ENCODE measurements at regions not wholly inside any gene's neighbourhood (a gene's known extent, or its start where the extent isn't known, plus 50 kb on each side); places are given as distances from the start of the nearest gene placed in this dataset.

DNA sequence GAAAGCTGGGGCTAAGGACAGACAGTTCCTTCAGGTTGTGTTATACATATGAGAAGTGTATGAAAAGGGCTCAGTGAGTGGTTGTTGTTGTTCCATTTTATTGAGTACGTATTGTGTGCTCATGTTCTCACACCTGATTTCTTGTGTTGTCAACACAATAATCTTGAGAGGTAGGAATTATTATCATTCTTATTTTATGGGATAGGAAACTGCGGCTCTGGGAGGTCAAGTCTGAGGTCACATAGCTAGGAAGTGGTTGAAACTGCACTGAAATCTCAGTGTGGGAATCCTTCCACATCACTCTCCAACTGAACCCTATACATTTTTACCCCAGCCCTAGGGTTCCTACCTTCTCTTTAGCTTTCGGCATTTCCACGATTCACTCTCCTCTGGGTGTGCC lies 124.2 kb upstream of the CXCR4 start:
- H3K4me3 ChIP-seq (ENCODE audit: low read length): no peak overlapping the region
- DNase-seq (ENCODE audit: low read depth): no peak

DNA sequence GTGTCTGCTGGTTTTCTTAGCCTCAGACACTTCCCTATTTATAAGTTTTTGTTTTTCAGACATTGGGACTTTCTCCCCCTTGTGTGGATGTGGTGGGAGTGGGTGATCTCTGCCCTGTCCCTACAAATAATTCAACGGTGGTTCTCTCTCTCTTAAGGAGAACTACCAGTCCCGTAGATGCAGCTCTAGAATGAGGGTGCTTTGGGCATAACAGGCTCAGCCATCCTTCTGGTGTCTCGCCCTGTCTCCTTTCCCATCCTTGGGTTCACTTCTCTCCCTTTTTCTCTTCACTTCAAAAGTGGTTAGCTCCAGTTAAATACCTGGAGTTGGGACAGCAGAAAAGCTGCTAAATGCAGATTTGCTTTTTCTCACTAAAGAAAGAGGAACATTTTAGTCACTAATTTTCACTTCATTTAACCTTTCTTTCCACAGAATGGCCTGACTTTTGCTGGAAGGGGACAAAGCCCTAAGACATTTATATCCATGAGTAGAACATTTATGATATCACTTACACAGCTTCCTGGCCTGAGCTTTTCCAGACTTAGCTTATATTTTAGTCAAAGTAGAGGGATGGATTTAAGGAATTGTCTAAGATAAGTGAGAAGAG lies 121.2 kb upstream of the CXCR4 start:
- no peak for DNase-seq (ENCODE audit: low read depth)
- TF ChIP-seq, protein P1, sequence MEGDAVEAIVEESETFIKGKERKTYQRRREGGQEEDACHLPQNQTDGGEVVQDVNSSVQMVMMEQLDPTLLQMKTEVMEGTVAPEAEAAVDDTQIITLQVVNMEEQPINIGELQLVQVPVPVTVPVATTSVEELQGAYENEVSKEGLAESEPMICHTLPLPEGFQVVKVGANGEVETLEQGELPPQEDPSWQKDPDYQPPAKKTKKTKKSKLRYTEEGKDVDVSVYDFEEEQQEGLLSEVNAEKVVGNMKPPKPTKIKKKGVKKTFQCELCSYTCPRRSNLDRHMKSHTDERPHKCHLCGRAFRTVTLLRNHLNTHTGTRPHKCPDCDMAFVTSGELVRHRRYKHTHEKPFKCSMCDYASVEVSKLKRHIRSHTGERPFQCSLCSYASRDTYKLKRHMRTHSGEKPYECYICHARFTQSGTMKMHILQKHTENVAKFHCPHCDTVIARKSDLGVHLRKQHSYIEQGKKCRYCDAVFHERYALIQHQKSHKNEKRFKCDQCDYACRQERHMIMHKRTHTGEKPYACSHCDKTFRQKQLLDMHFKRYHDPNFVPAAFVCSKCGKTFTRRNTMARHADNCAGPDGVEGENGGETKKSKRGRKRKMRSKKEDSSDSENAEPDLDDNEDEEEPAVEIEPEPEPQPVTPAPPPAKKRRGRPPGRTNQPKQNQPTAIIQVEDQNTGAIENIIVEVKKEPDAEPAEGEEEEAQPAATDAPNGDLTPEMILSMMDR (IDR thresholded peaks at IDR 0.05; ENCODE audit: insufficient read depth, low read depth, low read length, missing control alignments): no peak
- H3K4me3 ChIP-seq (ENCODE audit: low read length): no peak overlapping the region

More for the DNA sequence above, 124.2 kb upstream of the CXCR4 start:
- TF ChIP-seq, protein P1 (IDR thresholded peaks at IDR 0.05; ENCODE audit: insufficient read depth, low read depth, low read length, missing control alignments): no peak

DNA sequence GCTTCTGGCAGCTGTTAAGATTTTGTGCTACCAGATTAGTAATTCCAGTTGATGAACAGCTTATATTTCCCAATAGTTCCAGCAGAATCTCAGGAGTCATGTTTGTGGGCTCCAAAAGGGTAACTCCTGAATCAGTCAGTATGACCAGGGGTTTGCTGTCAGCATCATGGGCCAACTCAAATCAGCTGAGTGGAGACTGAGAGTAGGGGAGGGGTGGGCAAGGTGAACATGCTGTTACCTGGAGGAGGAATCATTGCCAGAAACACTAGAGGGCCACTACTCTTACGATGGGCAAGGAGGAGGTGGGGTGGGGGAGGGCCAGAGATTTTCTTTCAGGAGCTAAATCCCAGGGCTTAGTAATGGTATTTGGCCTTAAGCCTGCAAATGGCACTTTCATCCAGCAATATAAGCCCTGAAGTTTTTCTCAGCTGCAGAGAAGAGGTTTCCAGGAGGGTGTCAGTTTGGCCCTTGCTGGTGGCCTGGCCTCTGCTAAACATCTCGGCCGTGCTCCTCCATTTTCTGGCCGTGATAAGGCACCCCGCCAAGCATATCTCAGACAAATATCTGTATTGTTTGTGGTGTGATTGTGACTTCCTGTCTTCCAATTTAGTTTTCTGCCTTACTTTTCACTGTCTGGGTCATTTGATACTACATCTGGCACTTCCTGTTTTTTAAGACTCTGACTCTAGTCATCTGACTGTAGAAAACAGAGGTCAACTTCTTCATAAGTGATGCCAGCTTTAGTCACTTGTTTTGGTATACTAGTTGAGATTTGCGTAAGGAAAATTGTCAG lies 120.5 kb upstream of the CXCR4 start:
- peak; percentile 80 for DNase-seq (ENCODE audit: low read depth)
- TF ChIP-seq, protein P1 (IDR thresholded peaks at IDR 0.05; ENCODE audit: insufficient read depth, low read depth, low read length, missing control alignments): no peak
- H3K4me3 ChIP-seq (ENCODE audit: low read length): no peak overlapping the region

DNA sequence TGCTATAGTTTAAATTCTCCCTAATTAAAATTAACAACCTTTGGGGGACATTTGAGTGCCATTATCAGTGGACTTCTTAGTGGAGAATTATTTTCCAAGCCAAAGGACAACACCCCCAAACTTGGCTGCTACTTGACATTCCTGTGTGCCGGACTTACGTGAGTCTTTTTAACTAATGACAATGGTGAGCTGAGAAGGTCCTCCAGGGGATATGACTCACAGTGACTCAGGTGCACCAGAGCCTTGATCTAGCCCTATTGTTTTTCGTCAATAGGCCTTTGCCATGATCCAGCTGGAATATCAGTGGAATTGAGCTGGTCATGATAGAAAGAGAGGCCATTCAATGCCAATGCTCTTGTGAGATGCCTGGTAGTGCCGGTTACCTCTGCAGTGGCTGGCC lies 118.1 kb upstream of the CXCR4 start:
- TF ChIP-seq, protein P1 (IDR thresholded peaks at IDR 0.05; ENCODE audit: insufficient read depth, low read depth, low read length, missing control alignments): no peak
- DNase-seq (ENCODE audit: low read depth): peak; percentile 92
- no peak overlapping the region for H3K4me3 ChIP-seq (ENCODE audit: low read length)

DNA sequence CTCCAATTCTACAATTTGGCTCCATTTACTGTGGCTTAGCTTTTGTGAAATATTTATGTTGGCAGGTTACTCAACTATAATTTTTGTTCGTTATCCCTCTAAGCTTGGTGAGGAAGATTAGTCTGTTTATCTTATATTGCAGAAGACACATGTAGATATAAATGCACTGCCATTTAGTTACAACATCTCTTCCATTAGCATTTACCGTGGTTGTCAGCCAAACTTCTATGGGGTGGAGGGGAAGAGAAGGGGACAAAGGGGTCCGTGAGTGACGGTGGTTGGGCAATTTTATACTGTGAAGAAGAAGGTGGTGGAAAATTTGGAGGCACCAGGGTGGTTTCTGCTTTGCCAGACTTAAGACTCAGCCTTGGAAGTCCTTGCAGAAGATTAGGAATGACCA lies 117.6 kb upstream of the CXCR4 start:
- TF ChIP-seq, protein P1 (IDR thresholded peaks at IDR 0.05; ENCODE audit: insufficient read depth, low read depth, low read length, missing control alignments): no peak
- no peak for DNase-seq (ENCODE audit: low read depth)
- H3K4me3 ChIP-seq (ENCODE audit: low read length): no peak overlapping the region

DNA sequence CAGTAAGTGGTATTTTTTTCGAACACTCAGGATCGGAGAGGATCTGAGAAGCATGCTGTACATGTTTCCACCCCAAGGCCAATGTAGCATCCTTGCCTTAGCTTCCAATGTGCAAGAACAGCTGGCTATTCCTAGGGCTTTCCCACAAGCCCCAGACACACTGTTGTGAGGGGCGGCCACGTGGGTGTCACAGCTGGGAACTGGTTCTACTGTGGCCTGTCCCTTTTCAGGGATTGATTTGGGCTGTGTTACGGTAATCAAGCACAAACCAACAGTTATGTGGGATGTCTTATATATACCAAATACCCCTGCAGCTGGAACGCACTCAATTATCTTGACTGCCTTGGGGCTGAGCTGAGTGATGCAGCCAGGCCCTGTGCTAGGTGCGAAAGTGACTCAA lies 116.3 kb upstream of the CXCR4 start:
- TF ChIP-seq, protein P1 (IDR thresholded peaks at IDR 0.05; ENCODE audit: insufficient read depth, low read depth, low read length, missing control alignments): no peak
- no peak overlapping the region for H3K4me3 ChIP-seq (ENCODE audit: low read length)
- DNase-seq (ENCODE audit: low read depth): no peak

All from epithelial cell of esophagus (primary cell).